ENCODE measurements at regions not wholly inside any gene's neighbourhood (a gene's known extent, or its start where the extent isn't known, plus 50 kb on each side); places are given as distances from the start of the nearest gene placed in this dataset.

DNA sequence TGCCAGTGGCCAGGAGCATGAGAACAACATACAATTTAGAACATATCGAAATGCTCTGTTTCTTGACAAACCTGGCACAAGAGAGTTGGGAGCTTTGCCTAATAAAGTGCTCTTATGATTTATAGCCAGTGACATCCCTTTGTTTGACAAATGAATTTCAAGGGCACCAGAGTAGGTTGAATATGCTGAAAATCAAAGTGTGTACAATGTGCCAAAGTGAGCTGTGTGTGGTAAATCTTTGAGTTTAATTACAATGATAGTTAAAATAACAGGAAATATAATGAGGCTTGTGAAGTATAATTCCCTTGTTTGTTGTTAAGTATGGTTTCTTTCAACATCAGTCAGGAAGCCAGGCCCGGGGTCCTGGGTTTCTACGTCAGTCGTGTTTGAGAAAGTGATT, 211.9 kb downstream of the EBLN2 start:
- Histone ChIP-seq H2AK5ac (ENCODE audit: low read depth, low read length) (no peak overlapping the region), H3K79me2 (ENCODE audit: control insufficient read depth in 1 of 2, insufficient read depth in 2 of 2, low read length in 2 of 2) (no peaks in the 10 kb centered on the region), H4K8ac (ENCODE audit: extremely low read depth, insufficient read depth, low read length) (no peak overlapping the region), H3K27me3 (replicated peaks in 1 of 4; ENCODE audit: control insufficient read depth in 3 of 4, extremely low read depth in 1 of 4, insufficient read depth in 3 of 4, low read length in 3 of 4) (no peaks in the 10 kb centered on the region), H2BK12ac (ENCODE audit: low read depth, low read length) (no peak overlapping the region), H3K27ac (ENCODE audit: low read depth, low read length) (no peak overlapping the region), H3K36me3 (ENCODE audit: control insufficient read depth in 2 of 4, insufficient read depth in 4 of 4, low read length in 3 of 4) (no peaks in the 10 kb centered on the region; a peak in 1 of 8 replicates), H3K4me2 (ENCODE audit: insufficient read depth in 1 of 2, low read depth in 2 of 2, low read length in 2 of 2) (no peak overlapping the region), H2BK5ac (ENCODE audit: low read depth, low read length) (no peak overlapping the region), H3K9ac (replicated peaks in 1 of 4; ENCODE audit: extremely low read depth in 1 of 4, low read depth in 3 of 4, low read length in 3 of 4) (no peak overlapping the region), H2BK120ac (replicated peaks; ENCODE audit: low read depth, low read length) (no peak overlapping the region), H3K56ac (replicated peaks; ENCODE audit: insufficient read length, low read depth, low read length) (no peak overlapping the region), H3K18ac (ENCODE audit: extremely low read depth, low read length) (no peak overlapping the region), H3K14ac (ENCODE audit: insufficient read length) (no peak overlapping the region), H2BK20ac (ENCODE audit: low read length) (no peak overlapping the region), H4K5ac (ENCODE audit: insufficient read length, low read depth, low read length) (no peak overlapping the region), H3K79me1 (ENCODE audit: low read depth, low read length) (no peaks in the 10 kb centered on the region), H2AFZ (ENCODE audit: low read length) (no peak overlapping the region), H2BK15ac (ENCODE audit: low read length) (no peak overlapping the region), H3K23ac (ENCODE audit: insufficient read length) (no peak overlapping the region), H3K9me3 (ENCODE audit: insufficient read depth in 2 of 2, low read depth in 1 of 2, low read length in 1 of 2) (no peaks in the 10 kb centered on the region), H3K4me3 (ENCODE audit: extremely low read depth in 1 of 4, insufficient read depth in 2 of 4, low read depth in 3 of 4, low read length in 4 of 4) (no peak overlapping the region), H3K4me1 (replicated peaks in 1 of 4; ENCODE audit: control insufficient read depth in 3 of 4, insufficient read depth in 4 of 4, low read length in 3 of 4) (no peaks in the 10 kb centered on the region), H3K4ac (replicated peaks; ENCODE audit: insufficient read length, low read depth, low read length) (no peak overlapping the region), H4K91ac (replicated peaks; ENCODE audit: insufficient read length, low read length) (no peak overlapping the region), H4K20me1 (replicated peaks in 1 of 2; ENCODE audit: control insufficient read depth in 1 of 2, insufficient read depth in 2 of 2, low read length in 2 of 2) (no peaks in the 10 kb centered on the region), H3K23me2 (ENCODE audit: low read depth, low read length) (no peaks in the 10 kb centered on the region)
- no peak for DNase-seq (ENCODE audit: low read depth in 1 of 2, low spot score in 2 of 2)
- 95% methylated on average over 4 of the region's 4 CpGs; no CpG with 5 or more reads in 1 of the 2 experiments for WGBS, 2 experiments (ENCODE audit: extremely low coverage in 1 of 2, insufficient coverage in 1 of 2, insufficient read length in 1 of 2, insufficient replicate concordance in 2 of 2, low coverage in 1 of 2, low lambda C conversion rate in 2 of 2, missing lambda C conversion rate in 1 of 2)
- ChIA-PET POLR2A (ENCODE audit: partially characterized antibody) (no interaction called here), CTCF (ENCODE audit: partially characterized antibody) (interaction anchor here (1.1 kb wide), 1 partner anchor 15 kb away, joined by 3 read pairs; no protein-coding TSS in a partner anchor)
- FAIRE-seq, result no peak
- TF ChIP-seq RBBP5 (IDR thresholded peaks at IDR 0.05; ENCODE audit: borderline replicate concordance, low read depth, low read length), result no peak
- TF ChIP-seq YY1 (IDR thresholded peaks at IDR 0.05; ENCODE audit: low read depth, low read length), result no peak
- TF ChIP-seq, protein P1, sequence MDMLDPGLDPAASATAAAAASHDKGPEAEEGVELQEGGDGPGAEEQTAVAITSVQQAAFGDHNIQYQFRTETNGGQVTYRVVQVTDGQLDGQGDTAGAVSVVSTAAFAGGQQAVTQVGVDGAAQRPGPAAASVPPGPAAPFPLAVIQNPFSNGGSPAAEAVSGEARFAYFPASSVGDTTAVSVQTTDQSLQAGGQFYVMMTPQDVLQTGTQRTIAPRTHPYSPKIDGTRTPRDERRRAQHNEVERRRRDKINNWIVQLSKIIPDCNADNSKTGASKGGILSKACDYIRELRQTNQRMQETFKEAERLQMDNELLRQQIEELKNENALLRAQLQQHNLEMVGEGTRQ (IDR thresholded peaks at IDR 0.05; ENCODE audit: low read length), result no peak
- TF ChIP-seq POLR2A (IDR thresholded peaks at IDR 0.05; ENCODE audit: control extremely low read depth in 1 of 2, low read depth in 2 of 2, low read length in 2 of 2), result no peak
- TF ChIP-seq GTF2F1 (IDR thresholded peaks at IDR 0.05; ENCODE audit: borderline replicate concordance, low read depth, low read length), result no peak
- TF ChIP-seq GABPA (IDR thresholded peaks at IDR 0.05; ENCODE audit: borderline replicate concordance, insufficient read depth, low read length), result no peak
- TF ChIP-seq POU5F1 (IDR thresholded peaks at IDR 0.05; ENCODE audit: low read depth, low read length), result no peak
- no peak for TF ChIP-seq NANOG (IDR thresholded peaks at IDR 0.05; ENCODE audit: insufficient read depth, low read depth, low read length, poor library complexity, severe bottlenecking)
- no peak for TF ChIP-seq SAP30 (IDR thresholded peaks at IDR 0.05; ENCODE audit: insufficient read depth, insufficient replicate concordance, low read length)
- TF ChIP-seq, protein P2, sequence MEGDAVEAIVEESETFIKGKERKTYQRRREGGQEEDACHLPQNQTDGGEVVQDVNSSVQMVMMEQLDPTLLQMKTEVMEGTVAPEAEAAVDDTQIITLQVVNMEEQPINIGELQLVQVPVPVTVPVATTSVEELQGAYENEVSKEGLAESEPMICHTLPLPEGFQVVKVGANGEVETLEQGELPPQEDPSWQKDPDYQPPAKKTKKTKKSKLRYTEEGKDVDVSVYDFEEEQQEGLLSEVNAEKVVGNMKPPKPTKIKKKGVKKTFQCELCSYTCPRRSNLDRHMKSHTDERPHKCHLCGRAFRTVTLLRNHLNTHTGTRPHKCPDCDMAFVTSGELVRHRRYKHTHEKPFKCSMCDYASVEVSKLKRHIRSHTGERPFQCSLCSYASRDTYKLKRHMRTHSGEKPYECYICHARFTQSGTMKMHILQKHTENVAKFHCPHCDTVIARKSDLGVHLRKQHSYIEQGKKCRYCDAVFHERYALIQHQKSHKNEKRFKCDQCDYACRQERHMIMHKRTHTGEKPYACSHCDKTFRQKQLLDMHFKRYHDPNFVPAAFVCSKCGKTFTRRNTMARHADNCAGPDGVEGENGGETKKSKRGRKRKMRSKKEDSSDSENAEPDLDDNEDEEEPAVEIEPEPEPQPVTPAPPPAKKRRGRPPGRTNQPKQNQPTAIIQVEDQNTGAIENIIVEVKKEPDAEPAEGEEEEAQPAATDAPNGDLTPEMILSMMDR (IDR thresholded peaks at IDR 0.05; ENCODE audit: control extremely low read depth in 1 of 3, insufficient read depth in 1 of 3, low read depth in 1 of 3, low read length in 3 of 3), result no peak
- no peak for TF ChIP-seq CBX8 (IDR thresholded peaks at IDR 0.05; ENCODE audit: borderline replicate concordance, low read depth, low read length)
